ENCODE measurements at regions not wholly inside any gene's neighbourhood (a gene's known extent, or its start where the extent isn't known, plus 50 kb on each side); places are given as distances from the start of the nearest gene placed in this dataset.

DNA sequence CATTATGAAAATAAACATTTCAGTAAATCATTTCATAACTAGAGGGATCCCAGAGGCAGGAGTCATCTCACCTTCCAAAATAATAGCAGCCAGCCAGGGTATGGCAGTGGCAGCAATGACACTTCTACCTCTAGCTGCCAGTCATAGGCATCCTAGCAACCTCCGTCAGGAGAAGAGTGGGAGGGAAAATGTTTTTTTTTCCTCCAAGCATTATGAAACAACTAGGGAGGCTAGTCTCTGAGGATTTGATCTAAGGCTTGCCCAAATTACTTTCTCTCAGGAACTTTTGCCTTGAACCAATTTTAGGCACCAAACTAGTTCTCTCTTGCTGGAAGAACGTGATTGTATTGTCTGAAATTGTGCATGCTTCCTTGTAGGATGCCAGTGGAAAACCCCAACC lies 208.7 kb upstream of the PREP start:
- intact Hi-C loops (cut with DNase I) = no loop called here
- DNase-seq (ENCODE audit: low spot score) = no peak

DNA sequence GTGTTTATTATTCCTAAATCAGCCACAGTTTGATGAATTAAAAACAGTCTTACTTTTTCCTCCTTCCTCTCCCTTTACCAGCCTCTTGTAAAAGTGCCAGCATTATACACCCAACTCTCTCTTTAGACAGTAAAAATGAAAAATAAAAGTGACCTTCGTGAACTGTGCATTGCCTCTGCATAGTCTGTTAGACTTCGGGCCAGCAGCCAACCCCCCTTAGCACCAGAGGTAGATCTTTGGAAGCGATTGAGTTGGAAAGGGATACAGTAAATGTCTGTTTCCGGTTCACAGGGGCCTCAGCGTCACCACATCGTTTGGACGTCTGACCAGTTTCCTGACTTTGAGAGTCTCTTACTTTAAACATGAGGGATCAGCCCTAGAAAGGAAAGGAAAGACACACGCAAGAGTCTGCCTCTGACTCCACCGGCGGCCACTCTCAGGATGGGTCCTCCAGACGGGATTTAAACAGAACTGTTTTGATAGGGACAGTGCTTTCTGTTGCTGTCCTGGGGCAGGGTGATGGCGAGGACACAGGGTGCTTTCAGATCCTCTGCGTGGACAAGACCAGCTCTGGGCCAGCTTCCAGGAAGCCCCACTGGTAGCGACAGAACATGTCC lies 206.6 kb upstream of the PREP start:
- intact Hi-C loops (cut with DNase I) = loop anchor here (5.0 kb wide), 1 partner anchor 122 kb away; no protein-coding TSS in a partner anchor
- no peak for DNase-seq (ENCODE audit: low spot score)

DNA sequence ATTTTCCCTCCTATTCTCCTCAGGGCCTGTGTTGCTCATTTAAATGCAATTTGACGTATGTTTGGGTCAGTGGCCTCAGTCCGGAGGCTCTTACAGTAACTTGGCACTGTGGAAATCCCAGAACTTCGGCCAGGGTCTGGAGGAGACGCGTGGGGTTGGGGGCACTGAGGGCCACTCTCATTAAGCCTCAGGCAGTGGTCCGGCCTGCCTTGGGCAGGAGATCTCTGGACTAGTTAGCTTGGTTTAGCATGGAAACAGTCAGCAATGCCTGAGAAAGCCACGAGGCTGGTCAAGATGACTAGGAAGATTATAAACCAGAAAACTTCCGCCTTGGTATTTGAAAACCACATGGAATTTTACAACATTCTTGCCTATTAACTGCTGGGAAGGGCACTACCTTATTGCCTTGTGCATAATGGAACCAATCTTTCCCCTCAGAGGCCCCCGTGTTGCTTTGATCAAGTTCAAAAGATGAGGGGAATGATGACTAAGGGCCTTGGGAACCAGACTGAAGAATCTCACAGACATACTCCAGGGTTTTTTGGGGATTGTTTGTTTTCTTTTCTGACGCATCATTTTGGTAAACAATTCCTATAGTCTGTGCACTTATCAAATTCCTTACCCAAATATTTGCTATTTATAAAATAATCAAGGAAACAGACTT lies 206.0 kb upstream of the PREP start:
- no peak for DNase-seq (ENCODE audit: low spot score)
- intact Hi-C loops (cut with DNase I) = loop anchor here (5.0 kb wide), 1 partner anchor 122 kb away; no protein-coding TSS in a partner anchor

DNA sequence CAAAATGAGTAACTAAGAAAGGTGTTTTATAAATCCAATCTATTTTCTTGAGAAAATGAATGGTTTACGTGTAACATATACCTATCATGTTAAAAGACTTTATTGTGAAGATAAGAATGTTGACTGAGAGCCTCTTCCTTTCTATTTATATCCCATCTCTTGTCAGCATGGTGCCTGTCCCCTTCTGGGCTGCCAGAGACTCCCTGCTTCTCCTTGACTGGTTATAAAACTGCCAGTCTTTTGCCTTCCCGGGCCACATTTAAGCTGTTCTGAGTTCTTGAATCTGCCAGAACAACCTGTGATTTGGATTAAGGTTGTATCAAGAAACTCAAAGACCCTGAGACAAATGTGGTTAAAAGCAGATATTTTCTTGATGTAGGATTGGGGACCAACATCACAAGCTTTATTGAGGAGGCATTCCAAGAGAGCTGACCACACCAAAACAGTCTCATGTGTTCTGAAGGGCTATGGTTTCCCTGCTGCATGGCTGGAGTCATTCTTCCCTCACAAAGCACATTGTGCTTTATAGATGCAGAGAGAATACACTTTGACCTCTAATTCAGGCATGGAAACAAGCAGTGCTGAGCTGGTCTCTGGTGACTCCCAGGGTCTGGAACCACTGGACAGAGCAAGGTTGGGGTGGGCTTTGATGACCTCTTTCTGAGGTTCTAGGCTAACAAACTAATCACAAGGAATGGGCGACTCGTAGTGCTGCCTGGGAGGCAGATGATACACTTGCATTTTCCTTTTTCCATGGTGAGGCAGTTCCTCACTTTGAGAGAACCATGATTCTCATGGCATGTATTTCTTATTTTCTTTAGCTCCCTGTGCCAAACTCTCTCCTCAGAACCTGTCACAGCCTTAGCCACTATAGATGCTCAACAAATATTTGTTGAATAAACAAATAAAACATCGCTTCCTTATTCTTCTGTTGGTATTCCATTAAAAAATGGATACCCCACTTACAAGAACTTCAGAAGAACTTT lies 205.0 kb upstream of the PREP start:
- DNase-seq (ENCODE audit: low spot score) = no peak
- intact Hi-C loops (cut with DNase I) = loop anchor here (5.0 kb wide), 1 partner anchor 121 kb away; no protein-coding TSS in a partner anchor

DNA sequence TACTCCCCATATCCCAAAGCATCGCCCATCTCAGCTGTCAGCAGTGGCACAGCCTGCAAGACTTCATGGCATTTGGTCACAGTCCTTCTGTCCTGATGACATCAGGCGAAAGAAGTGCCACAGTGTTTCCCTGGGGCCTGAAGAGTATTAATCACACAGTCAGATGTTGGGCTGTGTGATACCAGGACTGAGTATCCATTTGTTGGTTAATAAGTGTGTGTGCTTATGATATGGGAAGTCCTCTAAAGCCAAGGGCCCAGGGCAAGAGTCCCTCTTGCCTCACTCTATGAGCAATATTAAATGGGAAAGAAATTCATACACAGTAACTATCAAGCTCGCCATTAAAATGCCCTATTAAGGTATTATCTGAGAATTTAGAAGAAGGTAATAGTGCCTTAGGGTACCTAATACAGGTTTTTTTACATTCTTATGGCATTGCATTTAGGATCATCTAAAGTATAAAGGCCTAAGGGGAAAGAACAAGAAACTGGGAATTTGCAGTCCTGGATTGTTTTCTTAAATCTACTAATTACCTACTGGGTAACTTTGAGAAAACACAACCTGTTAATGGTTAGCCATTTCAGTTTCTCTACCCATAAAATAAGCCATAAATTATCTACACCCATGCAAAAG lies 204.1 kb upstream of the PREP start:
- intact Hi-C loops (cut with DNase I) = loop anchor here (5.0 kb wide), 1 partner anchor 120 kb away; no protein-coding TSS in a partner anchor

DNA sequence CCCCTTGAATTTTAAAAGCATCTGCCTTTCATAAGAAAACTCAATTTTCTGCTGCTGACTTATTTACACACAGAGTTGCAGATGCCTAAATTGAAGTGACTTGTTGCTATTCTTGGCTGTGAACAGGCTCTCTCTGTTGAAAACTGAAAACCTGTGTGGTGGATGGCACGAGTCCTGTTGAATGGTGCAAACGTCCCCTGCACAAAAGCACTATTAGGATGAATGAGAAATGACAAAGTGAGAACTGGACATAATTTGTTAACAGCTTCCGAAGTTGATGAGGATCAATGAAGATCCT lies 201.7 kb upstream of the PREP start:
- intact Hi-C loops (cut with DNase I) = no loop called here
- no peak for DNase-seq (ENCODE audit: low spot score)

More for the DNA sequence above, 204.1 kb upstream of the PREP start:
- no peak for DNase-seq (ENCODE audit: low spot score)

DNA sequence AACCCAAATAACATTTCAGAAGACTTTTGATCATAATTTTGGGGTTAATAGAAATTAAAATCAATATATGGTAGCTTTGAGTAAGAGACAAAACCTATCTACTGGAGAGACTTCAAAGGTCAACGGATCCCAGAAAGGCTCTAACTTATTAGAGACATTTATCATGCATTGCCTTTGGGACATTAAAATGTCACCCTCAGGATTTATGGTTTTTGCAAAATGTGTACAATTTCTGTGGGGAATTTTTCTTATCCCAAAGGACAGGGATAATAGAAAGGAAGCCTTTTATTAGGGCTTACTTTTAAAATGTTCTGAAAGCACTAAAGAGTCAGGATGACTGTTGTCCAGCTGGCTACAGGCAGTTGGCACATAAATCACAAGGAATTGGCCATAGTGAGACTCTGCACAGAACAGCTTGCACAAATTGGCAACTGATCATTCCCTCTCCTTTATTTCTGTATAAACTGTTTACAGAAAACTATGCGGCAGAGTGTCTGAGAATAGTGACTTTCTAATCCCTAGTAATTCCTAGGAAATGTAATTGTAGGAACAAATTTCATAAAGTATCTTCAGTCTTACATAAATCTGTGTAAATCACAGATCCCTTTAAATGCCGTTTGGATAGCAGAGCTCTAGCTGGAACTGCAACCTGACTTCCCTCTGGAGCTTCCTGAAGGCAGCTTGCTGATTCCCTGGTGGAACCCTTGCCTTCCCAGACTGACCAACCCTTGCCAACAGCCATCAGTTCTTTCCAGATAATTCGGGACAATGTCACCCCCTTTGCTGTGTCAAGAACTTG lies 201.1 kb upstream of the PREP start:
- intact Hi-C loops (cut with DNase I) = no loop called here
- DNase-seq (ENCODE audit: low spot score) = no peak

DNA sequence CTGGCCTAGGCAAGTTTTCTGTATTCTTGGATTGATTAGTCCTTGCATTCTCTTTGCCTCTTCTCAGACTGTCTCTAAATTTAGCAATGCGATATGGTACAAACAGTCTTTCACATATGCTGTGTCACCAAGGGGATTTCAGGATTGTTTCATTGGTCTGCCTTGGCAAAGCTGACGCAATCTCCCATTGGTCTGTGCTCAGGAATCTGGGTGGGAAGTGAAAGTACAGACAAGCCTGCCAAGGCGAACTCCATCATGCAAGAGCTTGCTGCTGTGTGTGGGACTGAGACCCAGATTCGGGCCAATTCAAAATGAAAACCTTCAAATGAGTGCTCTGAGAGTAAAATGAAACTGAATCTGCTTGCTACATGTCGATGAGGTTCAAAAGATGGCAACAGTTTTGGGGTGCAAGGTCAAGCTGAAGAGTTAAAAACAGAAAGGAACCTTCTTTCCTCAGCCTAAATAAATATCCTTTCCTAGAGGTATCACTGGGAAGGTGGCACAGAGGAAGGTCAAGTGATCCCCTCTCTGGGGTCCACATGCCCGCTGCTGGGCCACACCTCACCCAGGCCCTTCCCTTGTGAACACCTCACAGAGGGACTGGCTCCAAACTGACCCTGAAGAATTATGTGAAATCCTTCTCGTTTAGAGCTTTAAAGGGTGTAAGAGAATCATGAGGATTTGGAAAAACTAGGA lies 198.8 kb upstream of the PREP start:
- intact Hi-C loops (cut with DNase I) = no loop called here
- DNase-seq (ENCODE audit: low spot score) = peak; percentile 88

DNA sequence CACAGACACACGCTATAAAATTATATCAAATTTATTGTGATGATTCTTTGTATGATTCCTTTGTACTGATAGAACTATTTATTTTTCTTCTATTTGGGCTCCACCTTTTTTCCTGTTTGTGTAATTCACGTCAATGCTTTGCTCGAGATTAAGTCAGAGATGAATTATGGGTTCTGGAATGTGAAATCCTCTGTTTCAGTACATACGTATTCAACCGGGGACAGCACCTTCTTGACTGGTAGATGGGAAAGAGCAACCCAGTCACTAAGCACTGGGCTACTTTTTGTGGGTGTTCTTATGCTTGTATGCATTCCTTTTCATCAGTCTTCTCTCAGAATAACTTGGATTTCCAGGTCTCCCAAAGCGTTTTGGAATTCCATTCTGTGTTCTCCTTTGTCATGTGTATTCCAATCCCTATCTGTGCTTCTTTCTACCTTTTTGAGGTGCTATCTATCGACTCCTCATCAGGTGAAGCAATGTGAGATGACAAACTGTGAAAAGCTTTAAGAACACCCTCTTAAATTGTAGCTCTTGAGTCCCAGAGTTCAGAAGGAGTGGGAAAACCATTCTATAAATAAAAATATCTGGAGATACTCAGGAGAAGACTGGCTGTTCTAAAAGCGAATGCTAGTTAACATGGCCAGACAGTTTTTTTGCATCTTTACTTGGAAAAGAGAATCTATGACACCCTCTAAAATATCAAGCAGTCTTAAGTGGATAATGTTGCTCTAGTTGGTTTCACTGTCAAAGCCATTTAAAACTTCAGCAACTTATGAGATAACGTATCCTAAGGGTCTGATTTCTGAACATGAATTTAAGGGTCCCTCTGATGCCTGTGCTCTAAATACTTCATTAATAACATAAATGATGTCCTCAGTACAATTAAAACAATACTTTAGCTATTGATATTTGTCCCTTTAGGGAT lies 197.7 kb upstream of the PREP start:
- intact Hi-C loops (cut with DNase I) = no loop called here
- no peak for DNase-seq (ENCODE audit: low spot score)

DNA sequence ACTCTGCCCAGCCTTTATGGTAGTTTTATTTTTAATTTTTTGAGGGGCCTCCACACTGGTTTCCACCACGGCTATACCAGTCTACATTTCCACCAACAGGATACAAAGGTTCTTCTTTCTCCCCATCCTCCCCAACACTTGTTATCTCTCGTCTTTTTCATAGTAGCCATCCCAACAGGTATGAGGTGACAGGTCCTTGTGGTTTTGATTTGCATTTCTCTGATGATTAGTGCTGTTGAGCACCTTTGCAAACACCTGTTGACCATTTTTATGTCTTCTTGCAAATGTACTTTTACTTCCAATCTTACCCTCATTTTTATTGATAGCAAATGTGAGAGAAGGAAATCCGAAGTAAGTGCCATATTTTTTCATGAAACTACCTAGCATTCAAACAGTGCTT lies 195.4 kb upstream of the PREP start:
- DNase-seq (ENCODE audit: low spot score) = no peak
- intact Hi-C loops (cut with DNase I) = no loop called here

DNA sequence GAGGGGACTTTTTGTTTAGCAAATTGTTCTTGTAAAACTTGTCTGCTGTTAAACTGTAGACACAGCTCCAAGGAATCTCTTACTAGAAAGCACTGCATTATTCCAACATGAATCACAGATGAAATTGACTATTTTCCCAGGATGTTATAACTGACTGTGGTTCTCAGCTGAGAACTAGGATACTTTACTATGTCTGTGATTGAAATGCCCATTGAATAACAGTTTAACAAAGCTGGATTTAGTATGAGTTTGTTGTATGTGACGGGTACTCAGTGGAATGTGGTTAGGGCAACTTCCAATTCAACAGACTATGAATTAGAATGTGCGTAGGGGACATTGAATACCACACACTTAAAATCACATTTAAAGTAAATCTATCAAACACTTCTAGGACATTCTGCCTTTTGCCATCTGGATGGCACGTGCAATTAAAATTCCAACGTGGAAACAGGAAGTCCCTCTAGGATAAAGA lies 193.4 kb upstream of the PREP start:
- DNase-seq (ENCODE audit: low spot score) = no peak
- intact Hi-C loops (cut with DNase I) = no loop called here

DNA sequence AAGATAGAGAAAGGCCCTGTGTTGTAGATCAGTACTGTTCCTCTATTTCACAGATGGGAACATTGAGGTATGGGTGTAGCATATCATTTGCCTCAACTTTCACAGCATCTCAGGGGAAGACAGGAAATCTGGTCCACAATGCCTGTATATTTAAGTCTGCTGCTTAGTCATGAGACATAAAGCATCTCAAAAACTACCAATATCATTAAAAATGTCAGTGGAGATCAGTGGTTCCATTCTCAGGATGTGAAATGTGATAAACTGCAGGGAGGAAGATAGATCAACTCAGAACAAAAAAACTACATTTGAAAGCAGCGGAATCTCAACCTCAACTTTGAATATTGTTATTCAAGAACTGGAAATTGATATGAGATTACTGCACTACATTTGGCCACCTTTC lies 192.9 kb upstream of the PREP start:
- DNase-seq (ENCODE audit: low spot score) = no peak
- intact Hi-C loops (cut with DNase I) = no loop called here

DNA sequence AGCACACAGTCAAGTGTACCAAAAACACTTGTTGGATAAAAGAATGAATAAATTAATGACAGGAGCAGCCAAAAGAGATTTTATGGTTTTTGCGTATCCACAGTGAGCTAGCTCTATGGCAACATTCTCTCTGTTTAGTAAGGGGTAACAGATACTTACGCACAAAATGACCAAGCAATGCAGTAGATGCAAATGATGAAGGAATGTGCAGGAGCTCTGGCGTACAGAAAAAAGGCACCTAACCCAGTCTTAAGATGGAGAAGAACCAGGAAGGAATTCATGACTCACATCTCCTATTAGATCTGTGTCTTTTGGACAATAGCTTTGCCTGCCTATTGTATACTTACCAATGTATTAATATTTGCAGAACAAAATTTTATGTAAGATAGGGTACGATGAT lies 191.9 kb upstream of the PREP start:
- no peak for DNase-seq (ENCODE audit: low spot score)
- intact Hi-C loops (cut with DNase I) = no loop called here

DNA sequence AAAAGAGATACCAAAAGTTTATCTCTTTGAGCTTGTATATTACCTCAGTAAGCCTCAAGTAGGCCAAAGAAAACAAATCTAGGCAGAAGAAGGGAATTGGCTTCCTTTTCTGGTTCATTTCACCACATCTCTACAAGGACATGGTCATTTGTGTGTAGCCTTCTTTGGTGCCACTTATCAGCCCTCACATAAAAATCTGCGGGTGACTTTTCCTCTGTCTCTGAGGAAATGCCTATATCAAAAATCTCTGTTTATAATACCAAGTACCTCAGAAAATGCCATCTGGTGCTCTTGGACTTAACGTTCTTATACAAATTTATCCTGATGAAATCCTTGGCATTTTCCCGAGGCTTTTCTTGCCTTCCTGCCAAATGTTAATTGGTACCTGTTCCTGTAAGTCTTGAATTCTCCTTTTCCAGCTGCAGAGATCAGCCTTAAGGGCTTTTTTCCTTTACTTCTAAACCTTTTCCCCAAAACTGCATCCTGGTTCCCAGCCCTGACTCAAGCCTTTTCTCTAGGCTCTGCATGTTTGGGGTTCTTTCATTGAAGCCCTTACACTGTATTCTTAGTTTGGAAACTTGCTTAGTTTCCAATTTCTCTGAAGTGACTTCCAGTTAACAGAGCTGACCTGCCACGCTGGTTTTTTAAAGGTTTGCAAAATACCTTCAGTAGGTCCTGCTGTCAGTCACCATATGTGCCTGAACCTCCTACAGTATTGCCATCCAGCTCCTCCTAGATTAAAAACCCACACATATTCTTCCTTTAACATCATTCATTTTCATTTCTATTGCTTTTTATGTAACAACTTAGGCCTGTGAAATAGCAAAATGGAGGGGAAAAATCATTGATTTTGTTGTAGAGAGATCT lies 191.2 kb upstream of the PREP start:
- intact Hi-C loops (cut with DNase I) = no loop called here
- no peak for DNase-seq (ENCODE audit: low spot score)

DNA sequence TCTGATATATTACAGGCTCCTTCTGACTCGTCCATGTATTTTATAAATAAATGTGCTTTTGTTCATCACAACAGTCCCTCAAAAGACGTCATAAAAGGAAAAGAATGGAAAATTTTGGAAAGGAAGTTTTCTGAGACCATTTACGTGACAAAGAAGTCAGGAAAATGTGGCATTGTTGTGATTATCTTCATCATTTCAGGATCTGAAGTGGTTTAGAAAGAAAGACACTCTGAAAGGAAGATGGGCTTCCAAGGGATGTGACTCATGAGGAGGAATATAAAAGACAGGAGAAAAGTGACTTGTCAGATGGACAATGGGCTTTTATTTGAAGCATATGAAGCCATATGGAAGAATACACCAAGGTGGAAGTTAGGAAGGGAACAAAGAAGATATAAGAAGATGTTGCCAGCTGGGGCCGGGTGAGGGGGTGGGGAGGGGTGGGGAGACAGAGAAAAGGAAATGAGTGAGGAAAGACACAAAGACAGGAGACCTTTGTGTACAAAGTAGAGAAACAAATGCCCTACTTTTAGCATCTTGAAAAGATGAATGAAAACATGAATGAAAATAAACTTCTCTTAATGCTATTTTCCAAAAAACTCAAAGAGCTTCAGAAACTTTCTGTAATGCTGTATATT lies 190.3 kb upstream of the PREP start:
- DNase-seq (ENCODE audit: low spot score) = no peak
- intact Hi-C loops (cut with DNase I) = no loop called here

DNA sequence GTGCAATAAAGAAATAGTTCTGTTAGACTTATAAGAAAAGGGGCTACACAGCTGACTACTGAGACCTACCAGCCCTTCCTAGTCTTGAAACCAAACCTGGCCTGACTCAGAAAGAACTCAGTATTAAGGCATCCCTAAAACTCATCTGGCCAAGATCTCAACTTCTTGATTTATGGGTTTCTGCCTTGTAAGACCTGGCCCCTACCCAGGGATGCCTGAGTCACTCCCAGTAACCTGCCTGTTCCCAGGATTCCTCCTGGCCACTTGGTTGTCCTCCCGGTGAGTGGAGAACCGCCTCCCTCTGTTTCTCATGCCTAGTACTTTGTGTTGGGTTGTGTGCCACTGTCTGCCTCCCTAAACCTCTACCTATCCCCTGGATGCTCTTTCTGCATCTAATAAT lies 189.4 kb upstream of the PREP start:
- intact Hi-C loops (cut with DNase I) = no loop called here
- DNase-seq (ENCODE audit: low spot score) = no peak

All from cardiac septum (tissue), 1 donor.